ENCODE measurements at regions not wholly inside any gene's neighbourhood (a gene's known extent, or its start where the extent isn't known, plus 50 kb on each side); places are given as distances from the start of the nearest gene placed in this dataset.

- peaks cover 21% of the 10 kb centered on the region for H3K9me3 Mint-ChIP-seq (ENCODE audit: low read depth)
- H3K4me3 Mint-ChIP-seq (ENCODE audit: unreplicated experiment), result no peak overlapping the region
- DNase-seq (ENCODE audit: low spot score), result no peak
- H3K27me3 Mint-ChIP-seq (ENCODE audit: low read depth), result no peaks in the 10 kb centered on the region
- TF ChIP-seq, protein P1, sequence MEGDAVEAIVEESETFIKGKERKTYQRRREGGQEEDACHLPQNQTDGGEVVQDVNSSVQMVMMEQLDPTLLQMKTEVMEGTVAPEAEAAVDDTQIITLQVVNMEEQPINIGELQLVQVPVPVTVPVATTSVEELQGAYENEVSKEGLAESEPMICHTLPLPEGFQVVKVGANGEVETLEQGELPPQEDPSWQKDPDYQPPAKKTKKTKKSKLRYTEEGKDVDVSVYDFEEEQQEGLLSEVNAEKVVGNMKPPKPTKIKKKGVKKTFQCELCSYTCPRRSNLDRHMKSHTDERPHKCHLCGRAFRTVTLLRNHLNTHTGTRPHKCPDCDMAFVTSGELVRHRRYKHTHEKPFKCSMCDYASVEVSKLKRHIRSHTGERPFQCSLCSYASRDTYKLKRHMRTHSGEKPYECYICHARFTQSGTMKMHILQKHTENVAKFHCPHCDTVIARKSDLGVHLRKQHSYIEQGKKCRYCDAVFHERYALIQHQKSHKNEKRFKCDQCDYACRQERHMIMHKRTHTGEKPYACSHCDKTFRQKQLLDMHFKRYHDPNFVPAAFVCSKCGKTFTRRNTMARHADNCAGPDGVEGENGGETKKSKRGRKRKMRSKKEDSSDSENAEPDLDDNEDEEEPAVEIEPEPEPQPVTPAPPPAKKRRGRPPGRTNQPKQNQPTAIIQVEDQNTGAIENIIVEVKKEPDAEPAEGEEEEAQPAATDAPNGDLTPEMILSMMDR (IDR thresholded peaks at IDR 0.05), result no peak
- H3K27ac Mint-ChIP-seq (ENCODE audit: unreplicated experiment), result no peak overlapping the region
- no peaks in the 10 kb centered on the region for H3K36me3 Mint-ChIP-seq (ENCODE audit: low read depth)
- no peaks in the 10 kb centered on the region for H3K4me1 Mint-ChIP-seq (ENCODE audit: low read depth)
These were observed 370.0 kb upstream of the EEF2KMT start for GRCh38 chr16:5467552-5467951.

DNA sequence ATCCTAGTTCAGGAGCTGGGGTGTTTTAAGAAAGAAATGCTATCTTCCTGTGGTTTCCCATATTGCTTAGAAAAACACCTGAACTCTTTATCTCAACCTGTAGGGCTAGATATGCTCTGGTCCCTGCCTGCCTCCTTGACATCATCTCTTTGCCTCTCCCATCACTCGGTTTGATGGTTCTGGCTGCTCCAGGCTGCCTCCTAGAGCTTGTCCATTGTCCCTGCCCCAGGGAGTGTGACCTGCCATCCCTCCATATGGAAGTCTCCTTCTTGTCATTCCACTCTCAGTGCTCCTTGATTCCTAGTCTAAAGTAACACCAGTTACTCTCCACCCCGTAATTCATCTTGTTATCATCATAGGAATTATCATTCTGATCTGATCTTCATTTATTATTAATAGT lies 369.0 kb upstream of the EEF2KMT start:
- TF ChIP-seq, protein P1 (IDR thresholded peaks at IDR 0.05), result no peak
- Mint-ChIP-seq H3K9me3 (ENCODE audit: low read depth) (peaks cover 21% of the 10 kb centered on the region), H3K27me3 (ENCODE audit: low read depth) (no peaks in the 10 kb centered on the region), H3K4me1 (ENCODE audit: low read depth) (no peaks in the 10 kb centered on the region), H3K27ac (ENCODE audit: unreplicated experiment) (no peak overlapping the region), H3K36me3 (ENCODE audit: low read depth) (no peaks in the 10 kb centered on the region), H3K4me3 (ENCODE audit: unreplicated experiment) (no peak overlapping the region)
- DNase-seq (ENCODE audit: low spot score), result no peak

GRCh38 chr16:5465714-5466113 lies 368.1 kb upstream of the EEF2KMT start:
- no peaks in the 10 kb centered on the region for H3K4me1 Mint-ChIP-seq (ENCODE audit: low read depth)
- no peak for DNase-seq (ENCODE audit: low spot score)
- no peaks in the 10 kb centered on the region for H3K36me3 Mint-ChIP-seq (ENCODE audit: low read depth)
- no peaks in the 10 kb centered on the region for H3K27me3 Mint-ChIP-seq (ENCODE audit: low read depth)
- peaks cover 21% of the 10 kb centered on the region for H3K9me3 Mint-ChIP-seq (ENCODE audit: low read depth)
- H3K27ac Mint-ChIP-seq (ENCODE audit: unreplicated experiment), result no peak overlapping the region
- TF ChIP-seq, protein P1 (IDR thresholded peaks at IDR 0.05), result no peak
- no peak overlapping the region for H3K4me3 Mint-ChIP-seq (ENCODE audit: unreplicated experiment)

GRCh38 chr16:5463820-5464219 lies 366.2 kb upstream of the EEF2KMT start:
- no peak for DNase-seq (ENCODE audit: low spot score)
- peaks cover 22% of the 10 kb centered on the region for H3K9me3 Mint-ChIP-seq (ENCODE audit: low read depth)
- no peaks in the 10 kb centered on the region for H3K27me3 Mint-ChIP-seq (ENCODE audit: low read depth)
- no peaks in the 10 kb centered on the region for H3K36me3 Mint-ChIP-seq (ENCODE audit: low read depth)
- no peak overlapping the region for H3K27ac Mint-ChIP-seq (ENCODE audit: unreplicated experiment)
- H3K4me3 Mint-ChIP-seq (ENCODE audit: unreplicated experiment), result no peak overlapping the region
- TF ChIP-seq, protein P1 (IDR thresholded peaks at IDR 0.05), result no peak
- no peaks in the 10 kb centered on the region for H3K4me1 Mint-ChIP-seq (ENCODE audit: low read depth)

DNA sequence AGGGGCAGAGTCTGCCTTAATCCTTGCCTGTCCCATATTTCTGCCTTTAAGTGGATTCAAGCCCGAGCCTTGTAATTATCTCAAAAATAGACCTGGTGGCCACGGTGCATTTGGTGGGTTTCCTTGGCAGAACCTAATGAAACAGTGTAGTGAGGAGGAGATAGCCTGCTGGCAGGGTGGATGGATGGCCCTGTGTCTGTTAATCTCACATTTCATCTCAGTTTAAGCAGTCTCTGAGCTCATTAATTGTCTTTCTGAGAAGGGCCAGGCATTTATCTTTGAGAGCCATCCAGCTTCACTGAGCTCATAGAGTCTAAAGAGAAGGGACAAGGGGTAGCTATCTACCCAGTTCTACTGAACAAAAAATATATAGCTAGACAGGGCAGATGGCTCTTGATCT lies 364.0 kb upstream of the EEF2KMT start:
- Mint-ChIP-seq H3K9me3 (ENCODE audit: low read depth) (peaks cover 19% of the 10 kb centered on the region), H3K27ac (ENCODE audit: unreplicated experiment) (no peak overlapping the region), H3K36me3 (ENCODE audit: low read depth) (no peaks in the 10 kb centered on the region), H3K4me1 (ENCODE audit: low read depth) (no peaks in the 10 kb centered on the region), H3K27me3 (ENCODE audit: low read depth) (no peaks in the 10 kb centered on the region), H3K4me3 (ENCODE audit: unreplicated experiment) (no peak overlapping the region)
- no peak for DNase-seq (ENCODE audit: low spot score)
- TF ChIP-seq, protein P1 (IDR thresholded peaks at IDR 0.05), result no peak

Measured in chondrocyte (in vitro differentiated cells).